Ishikawa (cell line): ENCODE measurements at regions not wholly inside any gene's neighbourhood (a gene's known extent, or its start where the extent isn't known, plus 50 kb on each side); places are given as distances from the start of the nearest gene placed in this dataset.

ENCODE experiments used
- CEBPB ChIP-seq: IDR thresholded peaks from 2 replicates; pipeline ENCODE4 v1.6.1; 2012
- CREB1 ChIP-seq: IDR thresholded peaks from 2 replicates; pipeline ENCODE4 v1.6.1; 2012; ENCODE audit warnings: low read depth
- EP300 ChIP-seq: IDR thresholded peaks from 2 replicates; pipeline ENCODE4 v1.6.1; 2012; ENCODE audit warnings: borderline replicate concordance
- FOXM1 ChIP-seq: IDR thresholded peaks from 2 replicates; pipeline ENCODE4 v1.6.1; 2012; ENCODE audit warnings: low read depth, borderline replicate concordance
- MAX ChIP-seq: IDR thresholded peaks from 2 replicates; pipeline ENCODE4 v1.6.1; 2012
- NFIC ChIP-seq: IDR thresholded peaks from 2 replicates; pipeline ENCODE4 v1.6.1; 2012
- RAD21 ChIP-seq: IDR thresholded peaks from 2 replicates; pipeline ENCODE4 v1.6.1; 2012; ENCODE audit warnings: low read depth
- REST ChIP-seq: IDR thresholded peaks from 2 replicates; pipeline ENCODE4 v1.6.1; 2012; ENCODE audit warnings: low read depth, mild to moderate bottlenecking
- TCF12 ChIP-seq: IDR thresholded peaks from 2 replicates; pipeline ENCODE4 v1.6.1; 2012; ENCODE audit warnings: low read depth
- USF1 ChIP-seq: IDR thresholded peaks from 2 replicates; pipeline ENCODE4 v1.6.1; 2012

- no peak for TF ChIP-seq NFIC
- no peak for TF ChIP-seq CREB1
- no peak for TF ChIP-seq REST
- TF ChIP-seq CEBPB = no peak
- no peak for TF ChIP-seq TCF12
- TF ChIP-seq EP300 = no peak
- TF ChIP-seq MAX = no peak
- TF ChIP-seq FOXM1 = no peak
- TF ChIP-seq USF1 = no peak
- no peak for TF ChIP-seq RAD21
Measured at GRCh38 chr1:195849180-195849579, 759.1 kb downstream of the KCNT2 start.
